Neural progenitor cell (in vitro differentiated cells): ENCODE measurements at regions not wholly inside any gene's neighbourhood (a gene's known extent, or its start where the extent isn't known, plus 50 kb on each side); places are given as distances from the start of the nearest gene placed in this dataset.

Source experiments
- DNase-seq: peaks from one replicate; pipeline ENCODE4 v3.0.0-alpha.2; 2016; ENCODE audit warnings: low spot score
- H2AFZ ChIP-seq: fragments of 200-600 bp; sonication (generic); replicated peaks from 2 replicates; pipeline ENCODE4 v1.6.1; 2016; ENCODE audit warnings: antibody characterized with exemption
- H3F3A ChIP-seq: fragments of 200-600 bp; sonication (generic); 2 replicates; pipeline ENCODE4 v1.6.1; 2016; ENCODE audit warnings: antibody characterized with exemption, low read depth
- H3K27ac ChIP-seq: fragments of 200-600 bp; sonication (generic); 2 replicates; pipeline ENCODE4 v1.5.1; 2016; ENCODE audit warnings: mild to moderate bottlenecking
- H3K27me3 ChIP-seq: fragments of 200-600 bp; sonication (generic); 2 replicates; pipeline ENCODE4 v1.6.1; 2016; ENCODE audit warnings: mild to moderate bottlenecking, moderate library complexity
- H3K36me3 ChIP-seq: fragments of 200-600 bp; sonication (generic); 2 replicates; pipeline ENCODE4 v1.5.1; 2016
- H3K4me1 ChIP-seq: fragments of 200-600 bp; sonication (generic); 2 replicates; pipeline ENCODE4 v1.6.1; 2016; ENCODE audit warnings: mixed run types
- H3K4me2 ChIP-seq: fragments of 200-600 bp; sonication (generic); 2 replicates; pipeline ENCODE4 v1.6.1; 2016
- H3K4me3 ChIP-seq: fragments of 200-600 bp; sonication (generic); 2 replicates; pipeline ENCODE4 v1.5.1; 2016
- H3K79me2 ChIP-seq: fragments of 200-600 bp; sonication (generic); 2 replicates; pipeline ENCODE4 v1.6.1; 2016; ENCODE audit warnings: low read depth
- H3K9ac ChIP-seq: fragments of 200-600 bp; sonication (generic); 2 replicates; pipeline ENCODE4 v1.6.1; 2016
- H3K9me3 ChIP-seq: fragments of 200-600 bp; sonication (generic); 2 replicates; pipeline ENCODE4 v1.5.1; 2016; ENCODE audit warnings: low read depth
- H4K20me1 ChIP-seq: fragments of 200-600 bp; sonication (generic); 2 replicates; pipeline ENCODE4 v1.6.1; 2016; ENCODE audit warnings: low read depth
- H3K27ac Mint-ChIP-seq: 3 replicates; pipeline ENCODE4 v1.8.0; 2021; ENCODE audit warnings: mixed read lengths
- H3K27me3 Mint-ChIP-seq: 2 replicates; pipeline ENCODE4 v1.8.0; 2022; ENCODE audit warnings: low read depth, mild to moderate bottlenecking, inconsistent platforms, moderate library complexity, mixed read lengths; ENCODE audit not compliant: insufficient read depth
- H3K36me3 Mint-ChIP-seq: 3 replicates; pipeline ENCODE4 v1.8.0; 2021; ENCODE audit warnings: mixed read lengths
- H3K4me1 Mint-ChIP-seq: 3 replicates; pipeline ENCODE4 v1.8.0; 2021; ENCODE audit warnings: mixed read lengths
- H3K4me3 Mint-ChIP-seq: 3 replicates; pipeline ENCODE4 v1.8.0; 2021; ENCODE audit warnings: mild to moderate bottlenecking, moderate library complexity, mixed read lengths
- H3K9me3 Mint-ChIP-seq: 3 replicates; pipeline ENCODE4 v1.8.0; 2020; ENCODE audit warnings: mixed read lengths
- EZH2 ChIP-seq: fragments of 200-600 bp; sonication (generic); IDR thresholded peaks from 2 replicates; pipeline ENCODE4 v1.6.1; 2017; ENCODE audit warnings: antibody characterized with exemption, mild to moderate bottlenecking, moderate library complexity
- EZH2phosphoT487 ChIP-seq: fragments of 200-600 bp; sonication (generic); IDR thresholded peaks from 2 replicates; pipeline ENCODE4 v1.6.1; 2017; ENCODE audit warnings: antibody characterized with exemption
- TF ChIP-seq, protein P1 (sequence below): fragments of 200-600 bp; sonication (generic); IDR thresholded peaks from 2 replicates; pipeline ENCODE4 v1.5.1; 2017; ENCODE audit warnings: antibody characterized with exemption, mild to moderate bottlenecking

DNA sequence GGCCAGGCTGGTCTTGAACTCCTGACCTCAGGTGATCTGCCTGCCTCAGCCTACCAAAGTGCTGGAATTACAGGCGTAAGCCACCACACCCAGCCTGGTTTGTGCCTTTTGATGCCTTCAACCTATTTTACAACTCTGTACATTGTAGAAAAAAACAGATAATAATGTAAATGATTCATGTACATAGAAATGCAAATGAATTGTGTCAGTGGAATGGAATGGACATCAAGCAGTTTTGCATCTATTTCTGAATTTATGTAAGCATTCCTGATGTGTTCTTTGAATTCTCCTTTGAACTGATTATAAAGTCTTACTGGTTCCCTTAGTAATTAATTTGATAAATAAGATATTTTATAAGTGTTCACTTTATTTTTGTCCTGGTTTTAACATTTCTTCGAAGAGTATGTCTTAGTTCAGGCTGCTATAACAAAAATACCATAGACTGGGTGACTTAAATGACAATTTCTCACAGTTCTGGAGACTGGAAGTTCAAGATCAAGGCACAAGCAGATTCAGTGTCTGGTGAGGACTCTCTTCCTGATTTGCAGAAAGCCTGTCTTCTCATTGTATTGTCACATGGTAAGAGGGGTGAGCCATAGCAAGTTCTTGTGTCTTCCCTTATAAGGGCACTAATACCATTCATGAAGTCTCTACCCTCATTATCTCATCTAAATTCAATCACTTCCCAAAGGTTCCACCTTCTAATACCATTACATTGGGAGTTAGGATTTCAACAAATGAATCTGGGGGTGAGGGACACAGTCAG, 162.2 kb upstream of the S100G start:
- H3K4me1 Mint-ChIP-seq: peaks cover 34% of the 10 kb centered on the region
- no peak overlapping the region for H3K4me3 ChIP-seq
- H3K4me3 Mint-ChIP-seq: no peak overlapping the region
- H3K9me3 Mint-ChIP-seq: peaks cover 9% of the 10 kb centered on the region
- H3K27me3 Mint-ChIP-seq: no peaks in the 10 kb centered on the region
- TF ChIP-seq EZH2 (no peak), EZH2phosphoT487 (no peak)
- TF ChIP-seq, protein P1, sequence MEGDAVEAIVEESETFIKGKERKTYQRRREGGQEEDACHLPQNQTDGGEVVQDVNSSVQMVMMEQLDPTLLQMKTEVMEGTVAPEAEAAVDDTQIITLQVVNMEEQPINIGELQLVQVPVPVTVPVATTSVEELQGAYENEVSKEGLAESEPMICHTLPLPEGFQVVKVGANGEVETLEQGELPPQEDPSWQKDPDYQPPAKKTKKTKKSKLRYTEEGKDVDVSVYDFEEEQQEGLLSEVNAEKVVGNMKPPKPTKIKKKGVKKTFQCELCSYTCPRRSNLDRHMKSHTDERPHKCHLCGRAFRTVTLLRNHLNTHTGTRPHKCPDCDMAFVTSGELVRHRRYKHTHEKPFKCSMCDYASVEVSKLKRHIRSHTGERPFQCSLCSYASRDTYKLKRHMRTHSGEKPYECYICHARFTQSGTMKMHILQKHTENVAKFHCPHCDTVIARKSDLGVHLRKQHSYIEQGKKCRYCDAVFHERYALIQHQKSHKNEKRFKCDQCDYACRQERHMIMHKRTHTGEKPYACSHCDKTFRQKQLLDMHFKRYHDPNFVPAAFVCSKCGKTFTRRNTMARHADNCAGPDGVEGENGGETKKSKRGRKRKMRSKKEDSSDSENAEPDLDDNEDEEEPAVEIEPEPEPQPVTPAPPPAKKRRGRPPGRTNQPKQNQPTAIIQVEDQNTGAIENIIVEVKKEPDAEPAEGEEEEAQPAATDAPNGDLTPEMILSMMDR: no peak
- DNase-seq: no peak
- no peaks in the 10 kb centered on the region for H3K36me3 ChIP-seq
- no peaks in the 10 kb centered on the region for H3K27me3 ChIP-seq
- no peak overlapping the region for H3K27ac ChIP-seq
- peaks cover 18% of the 10 kb centered on the region for H3K4me1 ChIP-seq
- H3K9ac ChIP-seq: no peak overlapping the region
- H3K27ac Mint-ChIP-seq: no peak overlapping the region
- H3K36me3 Mint-ChIP-seq: peaks cover 3% of the 10 kb centered on the region
- H2AFZ ChIP-seq: no peak overlapping the region
- H3F3A ChIP-seq: peaks cover 16% of the 10 kb centered on the region
- no peaks in the 10 kb centered on the region for H3K79me2 ChIP-seq
- no peaks in the 10 kb centered on the region for H3K9me3 ChIP-seq
- no peaks in the 10 kb centered on the region for H4K20me1 ChIP-seq
- H3K4me2 ChIP-seq: no peak overlapping the region

DNA sequence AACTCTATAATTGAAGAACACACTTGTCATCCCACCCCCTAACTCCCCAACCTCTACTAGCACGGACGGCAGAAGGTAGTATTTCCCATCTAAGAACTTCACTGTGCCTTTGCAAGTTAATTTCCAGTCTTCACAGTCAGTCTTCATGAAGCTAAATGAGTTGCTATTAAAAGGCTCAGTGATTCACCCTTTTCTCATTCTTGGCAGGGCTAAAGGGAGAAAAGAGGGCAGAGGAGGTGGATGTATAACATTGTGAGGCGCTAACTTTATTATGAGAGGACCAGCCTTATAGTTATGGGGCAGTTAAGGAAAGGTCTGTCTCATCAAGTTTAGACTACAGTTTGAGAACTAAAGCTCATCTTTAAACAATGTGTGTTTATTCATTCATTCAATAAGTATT, 161.0 kb upstream of the S100G start:
- H3K4me1 ChIP-seq: peaks cover 18% of the 10 kb centered on the region

DNA sequence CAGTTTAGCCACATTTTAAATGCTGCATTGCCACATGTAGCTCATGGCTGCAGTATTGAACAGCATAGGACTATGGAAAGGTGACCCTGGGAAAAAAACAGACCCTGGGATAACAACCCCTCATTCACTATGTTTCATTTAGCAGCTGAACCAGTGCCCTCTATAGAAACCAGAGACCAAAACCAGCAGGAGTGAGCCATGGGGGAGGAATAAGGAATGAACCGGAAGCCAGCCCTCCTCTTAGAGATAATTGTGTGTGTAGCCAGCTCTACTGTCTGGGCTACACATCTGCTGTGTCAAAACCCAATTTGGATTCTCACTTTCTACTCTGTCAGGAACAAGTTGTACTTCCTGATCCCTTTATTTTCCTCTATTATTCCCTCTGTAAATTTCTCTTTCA, 158.5 kb upstream of the S100G start:
- TF ChIP-seq EZH2: no peak
- TF ChIP-seq, protein P1: no peak
- TF ChIP-seq EZH2phosphoT487: no peak
- Histone ChIP-seq H3K9ac (no peak overlapping the region), H4K20me1 (no peaks in the 10 kb centered on the region), H3K27me3 (no peaks in the 10 kb centered on the region), H3F3A (peaks cover 16% of the 10 kb centered on the region), H3K4me2 (peak overlapping the region; percentile 55), H3K36me3 (no peaks in the 10 kb centered on the region), H3K9me3 (no peaks in the 10 kb centered on the region), H3K79me2 (no peaks in the 10 kb centered on the region), H3K27ac (peak overlapping the region; percentile 79), H3K4me1 (peaks cover 18% of the 10 kb centered on the region), H2AFZ (no peak overlapping the region), H3K4me3 (no peak overlapping the region)
- DNase-seq: peak; percentile 60
- peaks cover 23% of the 10 kb centered on the region for H3K4me1 Mint-ChIP-seq
- H3K36me3 Mint-ChIP-seq: peaks cover 3% of the 10 kb centered on the region
- peaks cover 6% of the 10 kb centered on the region for H3K27me3 Mint-ChIP-seq
- peak overlapping the region; percentile 37 for H3K27ac Mint-ChIP-seq
- H3K9me3 Mint-ChIP-seq: peaks cover 19% of the 10 kb centered on the region
- no peak overlapping the region for H3K4me3 Mint-ChIP-seq

More for the DNA sequence above, 161.0 kb upstream of the S100G start:
- no peak overlapping the region for H2AFZ ChIP-seq
- no peaks in the 10 kb centered on the region for H3K79me2 ChIP-seq
- Mint-ChIP-seq H3K36me3 (peaks cover 3% of the 10 kb centered on the region), H3K4me1 (peaks cover 28% of the 10 kb centered on the region), H3K27me3 (no peaks in the 10 kb centered on the region), H3K4me3 (no peak overlapping the region), H3K9me3 (peaks cover 16% of the 10 kb centered on the region), H3K27ac (no peak overlapping the region)
- H3F3A ChIP-seq: peaks cover 16% of the 10 kb centered on the region
- H3K4me3 ChIP-seq: no peak overlapping the region
- no peak overlapping the region for H3K27ac ChIP-seq
- H3K9me3 ChIP-seq: no peaks in the 10 kb centered on the region
- no peaks in the 10 kb centered on the region for H4K20me1 ChIP-seq
- no peak overlapping the region for H3K4me2 ChIP-seq
- no peak overlapping the region for H3K9ac ChIP-seq
- TF ChIP-seq, protein P1: no peak
- TF ChIP-seq EZH2: no peak
- no peaks in the 10 kb centered on the region for H3K36me3 ChIP-seq
- H3K27me3 ChIP-seq: no peaks in the 10 kb centered on the region
- no peak for DNase-seq
